IMR-90 (cell line): ENCODE measurements at regions not wholly inside any gene's neighbourhood (a gene's known extent, or its start where the extent isn't known, plus 50 kb on each side); places are given as distances from the start of the nearest gene placed in this dataset.

Source experiments
- ATAC-seq: fragments of 200-7000 bp; cut with Tn5 transposase; 2 replicates; pipeline ENCODE4 v1.9.1; 2020; ENCODE audit warnings: low read depth, mild to moderate bottlenecking, moderate library complexity
- BruUV-seq: library from RNA; stranded (reverse); fragments of 400-500 nt; replicated peaks from 2 replicates; lab custom pipeline; 2021; lab: Mats Ljungman, UMichigan
- CTCF ChIA-PET: fragments of 300-600 bp; formaldehyde crosslinking; extraction: SDS; loops from one replicate; lab custom pipeline; 2021; ENCODE audit warnings: antibody characterized with exemption; lab: Yijun Ruan, JAX
- POLR2A ChIA-PET: fragments of 300-600 bp; sonication (Branson Sonifier 250); formaldehyde crosslinking; loops from one replicate; lab custom pipeline; 2022; ENCODE audit warnings: antibody characterized with exemption; ENCODE audit not compliant: unreplicated experiment; lab: Charles Lee
- DNase-seq: peaks from one replicate; pipeline ENCODE4 v3.0.0; 2013
- H2AFZ ChIP-seq: replicated peaks from 2 replicates; pipeline ENCODE3; 2013; ENCODE audit warnings: low read length, mild to moderate bottlenecking; ENCODE audit not compliant: poor library complexity
- H2AK5ac ChIP-seq: 2 replicates; pipeline ENCODE4 v1.6.1; 2013; ENCODE audit warnings: low read depth, low read length, inconsistent platforms
- H2AK9ac ChIP-seq: replicated peaks from 2 replicates; pipeline ENCODE3; 2013; ENCODE audit warnings: mild to moderate bottlenecking, low read depth, low read length, moderate library complexity; ENCODE audit not compliant: poor library complexity
- H2BK120ac ChIP-seq: 2 replicates; pipeline ENCODE4 v1.6.1; 2013; ENCODE audit warnings: low read depth, low read length, inconsistent platforms
- H2BK15ac ChIP-seq: 3 replicates; pipeline ENCODE4 v1.6.1; 2013; ENCODE audit warnings: low read depth, low read length, inconsistent platforms
- H2BK20ac ChIP-seq: 2 replicates; pipeline ENCODE4 v1.6.1; 2013; ENCODE audit warnings: low read depth, mild to moderate bottlenecking, inconsistent platforms, low read length, moderate library complexity
- H2BK5ac ChIP-seq: 2 replicates; pipeline ENCODE4 v1.6.1; 2013; ENCODE audit warnings: mild to moderate bottlenecking, low read depth, low read length, inconsistent platforms; ENCODE audit not compliant: poor library complexity, severe bottlenecking
- H3K14ac ChIP-seq: replicated peaks from 2 replicates; pipeline ENCODE4 v1.6.1; 2013; ENCODE audit warnings: low read depth, low read length, inconsistent platforms
- H3K18ac ChIP-seq: 2 replicates; pipeline ENCODE4 v1.6.1; 2013; ENCODE audit warnings: low read depth, low read length, control low read depth
- H3K23ac ChIP-seq: 2 replicates; pipeline ENCODE4 v1.6.1; 2013; ENCODE audit warnings: low read depth, low read length, inconsistent platforms
- H3K27ac ChIP-seq: 2 replicates; pipeline ENCODE4 v1.5.1; 2013; ENCODE audit warnings: mild to moderate bottlenecking, control low read depth, low read length; ENCODE audit not compliant: insufficient read depth
- H3K27me3 ChIP-seq: 2 replicates; pipeline ENCODE4 v1.6.1; 2013; ENCODE audit warnings: low read length; ENCODE audit not compliant: control insufficient read depth, insufficient read depth
- H3K36me3 ChIP-seq: 2 replicates; pipeline ENCODE4 v1.6.1; 2013; ENCODE audit warnings: low read length, mixed read lengths; ENCODE audit not compliant: control insufficient read depth, insufficient read depth
- H3K4ac ChIP-seq: 2 replicates; pipeline ENCODE4 v1.6.1; 2013; ENCODE audit warnings: low read depth, low read length, inconsistent platforms
- H3K4me1 ChIP-seq: 2 replicates; pipeline ENCODE4 v1.6.1; 2013; ENCODE audit warnings: low read length, mixed read lengths; ENCODE audit not compliant: control insufficient read depth, insufficient read depth
- H3K4me2 ChIP-seq: 2 replicates; pipeline ENCODE4 v1.6.1; 2013; ENCODE audit warnings: low read depth, mild to moderate bottlenecking, control low read depth, low read length, moderate library complexity
- H3K4me3 ChIP-seq: 2 replicates; pipeline ENCODE4 v1.5.1; 2013; ENCODE audit warnings: low read depth, mild to moderate bottlenecking, control low read depth, low read length, moderate library complexity; ENCODE audit not compliant: insufficient read depth
- H3K56ac ChIP-seq: 2 replicates; pipeline ENCODE4 v1.6.1; 2013; ENCODE audit warnings: low read length, inconsistent platforms; ENCODE audit not compliant: insufficient read depth; ENCODE audit errors: extremely low read depth
- H3K79me1 ChIP-seq, 2 experiments: 2 replicates each; pipeline ENCODE4 v1.6.1; 2013; ENCODE audit warnings: low read length in 2 of 2, inconsistent platforms in 1 of 2, low read depth in 1 of 2
- H3K9ac ChIP-seq: 2 replicates; pipeline ENCODE4 v1.6.1; 2013; ENCODE audit warnings: low read depth, low read length, control low read depth
- H3K9me1 ChIP-seq: 2 replicates; pipeline ENCODE4 v1.6.1; 2013; ENCODE audit warnings: low read length, inconsistent platforms; ENCODE audit not compliant: insufficient read depth
- H3K9me3 ChIP-seq: 2 replicates; pipeline ENCODE4 v1.6.1; 2013; ENCODE audit warnings: low read length; ENCODE audit not compliant: control insufficient read depth, insufficient read depth
- H4K20me1 ChIP-seq: 2 replicates; pipeline ENCODE4 v1.6.1; 2013; ENCODE audit warnings: low read length, inconsistent platforms; ENCODE audit not compliant: insufficient read depth
- H4K5ac ChIP-seq: 2 replicates; pipeline ENCODE4 v1.6.1; 2013; ENCODE audit warnings: mild to moderate bottlenecking, low read depth, low read length, control low read depth
- H4K8ac ChIP-seq, 2 experiments: 2 replicates each; pipeline ENCODE4 v1.6.1; 2013; ENCODE audit warnings: low read depth in 2 of 2, low read length in 2 of 2, control low read depth in 1 of 2, inconsistent platforms in 1 of 2
- H4K91ac ChIP-seq: 2 replicates; pipeline ENCODE4 v1.6.1; 2013; ENCODE audit warnings: low read depth, low read length, inconsistent platforms; ENCODE audit not compliant: insufficient read depth
- BHLHE40 ChIP-seq: fragments of 150-350 bp; IDR thresholded peaks from 2 replicates; pipeline ENCODE4 v1.6.1; 2016; ENCODE audit warnings: mild to moderate bottlenecking, low read depth, low read length
- CEBPB ChIP-seq: IDR thresholded peaks from 2 replicates; pipeline ENCODE4 v1.6.1; 2012; ENCODE audit warnings: low read depth, low read length, improper control_type of control experiment
- CHD1 ChIP-seq: IDR thresholded peaks from 2 replicates; pipeline ENCODE4 v1.6.1; 2012; ENCODE audit warnings: low read depth, low read length, improper control_type of control experiment
- FOS ChIP-seq: fragments of 150-350 bp; IDR thresholded peaks from 2 replicates; pipeline ENCODE4 v1.6.1; 2016; ENCODE audit warnings: low read depth, low read length
- MAFK ChIP-seq: IDR thresholded peaks from 2 replicates; pipeline ENCODE4 v1.6.1; 2012; ENCODE audit warnings: low read depth, low read length, improper control_type of control experiment
- MAZ ChIP-seq: IDR thresholded peaks from 2 replicates; pipeline ENCODE4 v1.6.1; 2012; ENCODE audit warnings: low read depth, mild to moderate bottlenecking, low read length, improper control_type of control experiment, moderate library complexity, borderline replicate concordance
- MXI1 ChIP-seq: IDR thresholded peaks from 2 replicates; pipeline ENCODE4 v1.6.1; 2012; ENCODE audit warnings: low read depth, mild to moderate bottlenecking, low read length, moderate library complexity, borderline replicate concordance
- NFE2L2 ChIP-seq: fragments of 150-350 bp; IDR thresholded peaks from 2 replicates; pipeline ENCODE4 v1.6.1; 2016; ENCODE audit warnings: low read depth, mild to moderate bottlenecking, low read length
- POLR2A ChIP-seq: IDR thresholded peaks from 2 replicates; pipeline ENCODE4 v1.6.1; 2012; ENCODE audit warnings: mild to moderate bottlenecking, low read depth, low read length
- RAD21 ChIP-seq: IDR thresholded peaks from 2 replicates; pipeline ENCODE4 v1.6.1; 2012; ENCODE audit warnings: low read length, improper control_type of control experiment
- RCOR1 ChIP-seq: IDR thresholded peaks from 2 replicates; pipeline ENCODE4 v1.6.1; 2012; ENCODE audit warnings: mild to moderate bottlenecking, low read length, improper control_type of control experiment; ENCODE audit not compliant: insufficient replicate concordance
- RFX5 ChIP-seq: IDR thresholded peaks from 2 replicates; pipeline ENCODE4 v1.8.0; 2012; ENCODE audit warnings: low read depth, mild to moderate bottlenecking, low read length, moderate library complexity
- SMC3 ChIP-seq: fragments of 150-350 bp; IDR thresholded peaks from 2 replicates; pipeline ENCODE4 v1.6.1; 2016; ENCODE audit warnings: low read depth, mild to moderate bottlenecking, antibody characterized with exemption, low read length, moderate library complexity
- dilution Hi-C: fragments of 300-500 bp; cut with HindIII; formaldehyde crosslinking; loops from one replicate; pipeline ENCODE4 v1.14.3; 2018; ENCODE audit warnings: low sequenced_read_pairs; ENCODE audit not compliant: unreplicated experiment
- in situ Hi-C: fragments of 300-500 bp; cut with MboI; formaldehyde crosslinking; loops from 3 replicates; pipeline ENCODE4 v1.14.3; 2019; ENCODE audit warnings: low sequenced_read_pairs, inconsistent platforms, mixed read lengths
- intact Hi-C: fragments of 100-400 bp; cut with micrococcal nuclease; formaldehyde crosslinking; loops from 2 replicates; pipeline ENCODE4 v1.10.0; 2022
- TF ChIP-seq, protein P1 (sequence below): conservative IDR thresholded peaks from 2 replicates; pipeline ENCODE4 v1.5.1; 2012; ENCODE audit warnings: mild to moderate bottlenecking, low read depth, low read length, improper control_type of control experiment
- TF ChIP-seq, protein P2 (sequence below): fragments of 150-350 bp; IDR thresholded peaks from 2 replicates; pipeline ENCODE4 v1.6.1; 2016; ENCODE audit warnings: low read depth, mild to moderate bottlenecking, low read length, moderate library complexity, borderline replicate concordance
- TF ChIP-seq, protein P3 (sequence below): fragments of 150-350 bp; IDR thresholded peaks from 2 replicates; pipeline ENCODE4 v1.6.1; 2017; ENCODE audit warnings: mild to moderate bottlenecking, antibody characterized with exemption, low read length, low read depth

- ATAC-seq (no peak), DNase-seq (no peak)
- no peaks in the 10 kb centered on the region for H3K36me3 ChIP-seq
- no peak overlapping the region for H2BK120ac ChIP-seq
- no peak overlapping the region for H3K27ac ChIP-seq
- H3K27me3 ChIP-seq, result no peaks in the 10 kb centered on the region
- H3K9ac ChIP-seq, result no peak overlapping the region
- no peak overlapping the region for H3K4me2 ChIP-seq
- H3K4me1 ChIP-seq, result no peaks in the 10 kb centered on the region
- POLR2A ChIA-PET, result no interaction called here
- no peak overlapping the region for H3K4me3 ChIP-seq
- H3K9me1 ChIP-seq, result no peaks in the 10 kb centered on the region
- no peak overlapping the region for H2BK5ac ChIP-seq
- no peaks in the 10 kb centered on the region for H4K20me1 ChIP-seq
- no peak overlapping the region for H3K56ac ChIP-seq
- no peak overlapping the region for H4K91ac ChIP-seq
- H2AK9ac ChIP-seq, result no peak overlapping the region
- no peak overlapping the region for H3K18ac ChIP-seq
- BruUV-seq, result no TSS peak
- H3K4ac ChIP-seq, result no peak overlapping the region
- H2BK15ac ChIP-seq, result no peak overlapping the region
- no peak overlapping the region for H4K8ac ChIP-seq
- H2AK5ac ChIP-seq, result no peak overlapping the region
- no peaks in the 10 kb centered on the region for H3K79me1 ChIP-seq
- no peak for TF ChIP-seq CEBPB
- TF ChIP-seq NFE2L2, result no peak
- TF ChIP-seq, protein P1, sequence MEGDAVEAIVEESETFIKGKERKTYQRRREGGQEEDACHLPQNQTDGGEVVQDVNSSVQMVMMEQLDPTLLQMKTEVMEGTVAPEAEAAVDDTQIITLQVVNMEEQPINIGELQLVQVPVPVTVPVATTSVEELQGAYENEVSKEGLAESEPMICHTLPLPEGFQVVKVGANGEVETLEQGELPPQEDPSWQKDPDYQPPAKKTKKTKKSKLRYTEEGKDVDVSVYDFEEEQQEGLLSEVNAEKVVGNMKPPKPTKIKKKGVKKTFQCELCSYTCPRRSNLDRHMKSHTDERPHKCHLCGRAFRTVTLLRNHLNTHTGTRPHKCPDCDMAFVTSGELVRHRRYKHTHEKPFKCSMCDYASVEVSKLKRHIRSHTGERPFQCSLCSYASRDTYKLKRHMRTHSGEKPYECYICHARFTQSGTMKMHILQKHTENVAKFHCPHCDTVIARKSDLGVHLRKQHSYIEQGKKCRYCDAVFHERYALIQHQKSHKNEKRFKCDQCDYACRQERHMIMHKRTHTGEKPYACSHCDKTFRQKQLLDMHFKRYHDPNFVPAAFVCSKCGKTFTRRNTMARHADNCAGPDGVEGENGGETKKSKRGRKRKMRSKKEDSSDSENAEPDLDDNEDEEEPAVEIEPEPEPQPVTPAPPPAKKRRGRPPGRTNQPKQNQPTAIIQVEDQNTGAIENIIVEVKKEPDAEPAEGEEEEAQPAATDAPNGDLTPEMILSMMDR, result no peak
- no peak for TF ChIP-seq MAFK
- no peak for TF ChIP-seq CHD1
- no peak for TF ChIP-seq POLR2A
- TF ChIP-seq, protein P2, sequence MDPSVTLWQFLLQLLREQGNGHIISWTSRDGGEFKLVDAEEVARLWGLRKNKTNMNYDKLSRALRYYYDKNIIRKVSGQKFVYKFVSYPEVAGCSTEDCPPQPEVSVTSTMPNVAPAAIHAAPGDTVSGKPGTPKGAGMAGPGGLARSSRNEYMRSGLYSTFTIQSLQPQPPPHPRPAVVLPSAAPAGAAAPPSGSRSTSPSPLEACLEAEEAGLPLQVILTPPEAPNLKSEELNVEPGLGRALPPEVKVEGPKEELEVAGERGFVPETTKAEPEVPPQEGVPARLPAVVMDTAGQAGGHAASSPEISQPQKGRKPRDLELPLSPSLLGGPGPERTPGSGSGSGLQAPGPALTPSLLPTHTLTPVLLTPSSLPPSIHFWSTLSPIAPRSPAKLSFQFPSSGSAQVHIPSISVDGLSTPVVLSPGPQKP, result no peak
- TF ChIP-seq, protein P3, sequence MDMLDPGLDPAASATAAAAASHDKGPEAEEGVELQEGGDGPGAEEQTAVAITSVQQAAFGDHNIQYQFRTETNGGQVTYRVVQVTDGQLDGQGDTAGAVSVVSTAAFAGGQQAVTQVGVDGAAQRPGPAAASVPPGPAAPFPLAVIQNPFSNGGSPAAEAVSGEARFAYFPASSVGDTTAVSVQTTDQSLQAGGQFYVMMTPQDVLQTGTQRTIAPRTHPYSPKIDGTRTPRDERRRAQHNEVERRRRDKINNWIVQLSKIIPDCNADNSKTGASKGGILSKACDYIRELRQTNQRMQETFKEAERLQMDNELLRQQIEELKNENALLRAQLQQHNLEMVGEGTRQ, result no peak
- no peak for TF ChIP-seq BHLHE40
- no peak for TF ChIP-seq MAZ
- TF ChIP-seq SMC3, result no peak
- no peak for TF ChIP-seq RAD21
- no peak for TF ChIP-seq MXI1
- no peak for TF ChIP-seq RFX5
- no peak for TF ChIP-seq RCOR1
- no peak for TF ChIP-seq FOS
- intact Hi-C loops, result no loop called here
- no peak overlapping the region for H3K23ac ChIP-seq
- dilution Hi-C loops, result no loop called here
- no peak overlapping the region for H4K5ac ChIP-seq
- H3K14ac ChIP-seq, result no peak overlapping the region
- H2AFZ ChIP-seq, result no peak overlapping the region
- no peaks in the 10 kb centered on the region for H3K9me3 ChIP-seq
- CTCF ChIA-PET, result interaction anchor here (0.6 kb wide), 1 partner anchor 1144 kb away, joined by 3 read pairs; no protein-coding TSS in a partner anchor
- in situ Hi-C loops, result no loop called here
- H2BK20ac ChIP-seq, result no peak overlapping the region
Observed at GRCh38 chr3:74048699-74049098, 424.0 kb upstream of the PDZRN3 start.
